Mesodermal cell (in vitro differentiated cells): ENCODE measurements at regions not wholly inside any gene's neighbourhood (a gene's known extent, or its start where the extent isn't known, plus 50 kb on each side); places are given as distances from the start of the nearest gene placed in this dataset.

ENCODE experiments used
- H3K27ac ChIP-seq: 2 replicates; pipeline ENCODE4 v1.7.0; 2013; ENCODE audit warnings: mild to moderate bottlenecking, low read depth, low read length, moderate library complexity; ENCODE audit not compliant: severe bottlenecking
- H3K36me3 ChIP-seq: 2 replicates; pipeline ENCODE4 v1.7.1; 2013; ENCODE audit warnings: mild to moderate bottlenecking, low read length, moderate library complexity; ENCODE audit not compliant: control insufficient read depth, insufficient read depth
- H3K4me1 ChIP-seq: one replicate; pipeline ENCODE4 v1.7.1; 2013; ENCODE audit warnings: mild to moderate bottlenecking, low read length; ENCODE audit not compliant: insufficient read depth, control insufficient read depth, poor library complexity, severe bottlenecking
- H3K4me3 ChIP-seq: 2 replicates; pipeline ENCODE4 v1.7.0; 2013; ENCODE audit warnings: low read length, control low read depth, mild to moderate bottlenecking; ENCODE audit not compliant: insufficient read depth, poor library complexity, severe bottlenecking; ENCODE audit errors: extremely low read depth
- H3K9me3 ChIP-seq: 2 replicates; pipeline ENCODE4 v1.7.1; 2013; ENCODE audit warnings: mild to moderate bottlenecking, low read length, moderate library complexity; ENCODE audit not compliant: control insufficient read depth
- WGBS, 2 experiments: methylation state at CpG; one replicate each; pipeline ENCODE4 v1.1.5; 2013; ENCODE audit warnings: missing lambda C conversion rate in 2 of 2; ENCODE audit not compliant: insufficient coverage in 2 of 2; 5-methylcytosine and 5-hydroxymethylcytosine counted together

DNA sequence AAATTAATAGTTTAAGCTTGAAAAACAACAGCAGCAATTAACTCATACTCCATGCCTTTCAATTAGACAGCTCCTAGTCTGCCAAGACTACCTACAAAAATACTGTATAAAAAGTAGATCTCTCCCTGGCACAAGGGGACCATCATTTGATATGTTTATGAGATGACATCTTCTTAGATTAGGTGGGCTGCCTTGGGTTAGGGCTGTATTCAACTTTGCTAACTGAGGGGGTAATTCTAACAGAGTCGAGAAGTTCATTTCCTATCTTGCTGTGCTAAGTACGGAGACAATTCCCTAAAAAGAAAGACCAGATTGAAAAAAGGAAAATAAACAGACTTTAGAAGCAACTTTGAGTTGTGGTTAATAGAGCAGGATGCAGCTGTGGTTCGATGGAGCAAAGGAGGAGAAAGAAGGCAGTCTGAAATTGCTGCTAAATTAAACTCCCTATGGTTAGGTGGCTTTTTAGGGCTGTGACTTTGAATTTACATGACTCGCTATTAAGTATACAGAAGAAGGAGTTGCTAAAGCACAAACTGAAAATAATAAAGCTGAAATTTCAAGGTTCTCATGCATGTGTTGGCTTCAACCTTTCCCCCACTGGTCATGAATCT, 75.4 kb downstream of the CDC7 start:
- peaks cover 23% of the 10 kb centered on the region for H3K4me1 ChIP-seq
- 88 to 96% methylated on average over 2 to 3 of the region's 4 CpGs for WGBS, 2 experiments
- no peaks in the 10 kb centered on the region for H3K9me3 ChIP-seq
- no peaks in the 10 kb centered on the region for H3K36me3 ChIP-seq
- no peak overlapping the region for H3K4me3 ChIP-seq
- H3K27ac ChIP-seq, result no peak overlapping the region

- H3K4me1 ChIP-seq, result peaks cover 23% of the 10 kb centered on the region
- H3K36me3 ChIP-seq, result no peaks in the 10 kb centered on the region
- 75% methylated on average over 1 of the region's 5 CpGs; no CpG with 5 or more reads in 1 of the 2 experiments for WGBS, 2 experiments
- no peaks in the 10 kb centered on the region for H3K9me3 ChIP-seq
- H3K4me3 ChIP-seq, result no peak overlapping the region
- H3K27ac ChIP-seq, result no peak overlapping the region
Observed at GRCh38 chr1:91578320-91579109, 77.9 kb downstream of the CDC7 start.

GRCh38 chr1:91579658-91580228, 79.1 kb downstream of the CDC7 start:
- no peak overlapping the region for H3K27ac ChIP-seq
- 89 to 100% methylated on average over 2 to 4 of the region's 5 CpGs for WGBS, 2 experiments
- no peaks in the 10 kb centered on the region for H3K36me3 ChIP-seq
- no peak overlapping the region for H3K4me3 ChIP-seq
- H3K9me3 ChIP-seq, result no peaks in the 10 kb centered on the region
- peaks cover 23% of the 10 kb centered on the region for H3K4me1 ChIP-seq

DNA sequence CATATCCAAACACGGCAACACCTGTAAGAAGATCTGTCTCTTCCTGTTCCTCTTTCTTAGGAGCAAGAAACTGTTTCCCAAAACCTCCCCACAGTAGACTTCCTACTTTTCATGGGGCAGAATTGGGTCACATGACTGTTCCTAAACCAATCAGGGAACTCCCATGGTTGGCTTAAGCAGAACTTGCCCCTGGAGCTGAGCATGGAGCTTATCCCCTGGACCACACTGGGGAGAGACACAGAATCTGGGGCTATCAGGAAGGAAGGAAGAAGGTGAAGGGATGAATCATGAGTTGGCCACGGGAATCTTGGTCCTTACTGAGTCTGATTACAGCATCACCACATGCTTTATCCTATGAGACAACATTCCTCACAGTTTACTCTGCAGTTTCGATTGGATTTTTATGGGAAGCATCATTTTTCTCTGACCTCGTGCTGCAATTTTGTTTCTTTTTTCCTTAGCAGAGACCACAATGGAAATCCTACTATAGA, 81.8 kb downstream of the CDC7 start:
- Histone ChIP-seq H3K9me3 (no peaks in the 10 kb centered on the region), H3K36me3 (no peaks in the 10 kb centered on the region), H3K4me1 (peaks cover 23% of the 10 kb centered on the region), H3K27ac (no peak overlapping the region), H3K4me3 (no peak overlapping the region)
- 96 to 100% methylated on average over 3 of the region's 4 CpGs for WGBS, 2 experiments

GRCh38 chr1:91583326-91583755, 82.7 kb downstream of the CDC7 start:
- Histone ChIP-seq H3K4me1 (peaks cover 17% of the 10 kb centered on the region), H3K27ac (no peak overlapping the region), H3K36me3 (no peaks in the 10 kb centered on the region), H3K4me3 (no peak overlapping the region), H3K9me3 (no peaks in the 10 kb centered on the region)
- 92 to 96% methylated on average over 6 to 7 of the region's 7 CpGs for WGBS, 2 experiments

DNA sequence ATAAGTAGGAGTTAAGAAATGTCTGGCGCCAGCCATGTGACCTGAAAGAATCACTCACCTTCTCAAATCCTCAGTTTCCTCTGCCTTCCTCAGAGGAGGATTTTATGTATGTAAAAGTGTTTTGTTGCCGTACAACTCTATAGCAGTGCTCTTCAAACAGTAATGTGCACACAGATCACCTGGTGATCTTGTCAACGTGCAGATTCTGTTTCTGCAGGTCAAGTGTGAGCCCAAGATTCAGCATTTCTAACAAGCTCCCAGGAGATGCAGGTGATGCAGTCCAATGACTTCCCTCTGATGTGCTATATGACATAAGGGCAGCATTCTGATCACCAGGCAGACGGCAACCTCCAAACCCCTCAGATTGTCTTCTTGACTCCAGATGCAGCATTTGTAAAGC, 83.7 kb downstream of the CDC7 start:
- H3K36me3 ChIP-seq, result no peaks in the 10 kb centered on the region
- H3K4me3 ChIP-seq, result no peak overlapping the region
- H3K27ac ChIP-seq, result no peak overlapping the region
- H3K9me3 ChIP-seq, result no peaks in the 10 kb centered on the region
- peaks cover 9% of the 10 kb centered on the region for H3K4me1 ChIP-seq
- 67 to 93% methylated on average over 1 to 3 of the region's 4 CpGs for WGBS, 2 experiments

GRCh38 chr1:91584878-91585277, 84.2 kb downstream of the CDC7 start:
- H3K36me3 ChIP-seq, result no peaks in the 10 kb centered on the region
- H3K4me1 ChIP-seq, result peaks cover 9% of the 10 kb centered on the region
- no peaks in the 10 kb centered on the region for H3K9me3 ChIP-seq
- no peak overlapping the region for H3K27ac ChIP-seq
- 83% methylated on average over 2 to 3 of the region's 4 CpGs for WGBS, 2 experiments
- H3K4me3 ChIP-seq, result no peak overlapping the region

DNA sequence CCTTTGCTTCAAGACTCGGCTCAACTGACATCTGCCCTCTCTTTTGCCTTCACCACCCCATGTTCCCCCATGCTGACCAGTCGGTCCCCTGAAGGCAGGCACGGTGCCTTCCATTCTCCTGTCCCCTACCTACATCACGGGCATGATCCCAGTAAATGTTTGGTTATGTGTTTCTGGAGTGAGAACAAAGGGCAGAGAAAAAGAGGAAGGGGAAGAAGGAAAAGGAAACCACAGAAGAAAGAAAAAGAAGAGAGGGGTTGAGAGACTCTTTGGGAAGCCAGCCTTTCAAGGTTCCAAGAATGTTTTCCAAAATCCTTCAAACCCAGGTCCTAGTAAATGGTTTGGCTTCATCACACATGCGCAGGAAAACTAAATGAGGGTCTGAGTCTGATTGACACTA, 84.9 kb downstream of the CDC7 start:
- Histone ChIP-seq H3K36me3 (no peaks in the 10 kb centered on the region), H3K4me1 (peaks cover 9% of the 10 kb centered on the region), H3K9me3 (no peaks in the 10 kb centered on the region), H3K27ac (no peak overlapping the region), H3K4me3 (no peak overlapping the region)
- 100% methylated on average over 1 to 2 of the region's 5 CpGs for WGBS, 2 experiments

GRCh38 chr1:91585982-91586381, 85.3 kb downstream of the CDC7 start:
- H3K36me3 ChIP-seq, result no peaks in the 10 kb centered on the region
- 79 to 88% methylated on average over 6 to 7 of the region's 7 CpGs for WGBS, 2 experiments
- no peaks in the 10 kb centered on the region for H3K9me3 ChIP-seq
- no peak overlapping the region for H3K27ac ChIP-seq
- H3K4me3 ChIP-seq, result no peak overlapping the region
- H3K4me1 ChIP-seq, result peaks cover 9% of the 10 kb centered on the region

GRCh38 chr1:91589437-91589836, 88.8 kb downstream of the CDC7 start:
- Histone ChIP-seq H3K9me3 (no peaks in the 10 kb centered on the region), H3K27ac (no peak overlapping the region), H3K36me3 (no peaks in the 10 kb centered on the region), H3K4me3 (no peak overlapping the region), H3K4me1 (peaks cover 9% of the 10 kb centered on the region)
